ENCODE measurements at regions not wholly inside any gene's neighbourhood (a gene's known extent, or its start where the extent isn't known, plus 50 kb on each side); places are given as distances from the start of the nearest gene placed in this dataset.

GRCh38 chr4:36394352-36394903 is 113.0 kb downstream of the DTHD1 start:
- DNase-seq (ENCODE audit: low read depth): no peak

GRCh38 chr4:36399762-36400353 is 118.4 kb downstream of the DTHD1 start:
- DNase-seq (ENCODE audit: low read depth): peak; percentile 41

- DNase-seq (ENCODE audit: low read depth): no peak
Observed at GRCh38 chr4:36402008-36402758, 120.8 kb downstream of the DTHD1 start.

GRCh38 chr4:36411338-36411737 is 129.9 kb downstream of the DTHD1 start:
- no peak for DNase-seq (ENCODE audit: low read depth)

GRCh38 chr4:36414248-36414647 is 132.8 kb downstream of the DTHD1 start:
- peak; percentile 19 for DNase-seq (ENCODE audit: low read depth)

GRCh38 chr4:36417146-36417545 is 135.7 kb downstream of the DTHD1 start:
- no peak for DNase-seq (ENCODE audit: low read depth)

- DNase-seq (ENCODE audit: low read depth): no peak
Observed at GRCh38 chr4:36420111-36420679, 138.8 kb downstream of the DTHD1 start.

- no peak for DNase-seq (ENCODE audit: low read depth)
Observed at GRCh38 chr4:36422607-36423006, 141.2 kb downstream of the DTHD1 start.

GRCh38 chr4:36426741-36427140 is 145.3 kb downstream of the DTHD1 start:
- DNase-seq (ENCODE audit: low read depth): no peak

- no peak for DNase-seq (ENCODE audit: low read depth)
Observed at GRCh38 chr4:36427696-36428095, 146.3 kb downstream of the DTHD1 start.

- no peak for DNase-seq (ENCODE audit: low read depth)
Observed at GRCh38 chr4:36432586-36432985, 151.2 kb downstream of the DTHD1 start.

GRCh38 chr4:36439556-36439955 is 158.1 kb downstream of the DTHD1 start:
- DNase-seq (ENCODE audit: low read depth): no peak

- DNase-seq (ENCODE audit: low read depth): no peak
Observed at GRCh38 chr4:36445480-36445879, 164.1 kb downstream of the DTHD1 start.

- DNase-seq (ENCODE audit: low read depth): no peak
Observed at GRCh38 chr4:36446275-36446674, 164.9 kb downstream of the DTHD1 start.

GRCh38 chr4:36461344-36461743 is 179.9 kb downstream of the DTHD1 start:
- no peak for DNase-seq (ENCODE audit: low read depth)

GRCh38 chr4:36467670-36468069 is 186.3 kb downstream of the DTHD1 start:
- no peak for DNase-seq (ENCODE audit: low read depth)

- DNase-seq (ENCODE audit: low read depth): no peak
Observed at GRCh38 chr4:36471903-36472302, 190.5 kb downstream of the DTHD1 start.

- no peak for DNase-seq (ENCODE audit: low read depth)
Observed at GRCh38 chr4:36476135-36476534, 194.7 kb downstream of the DTHD1 start.

GRCh38 chr4:36477861-36478260 is 196.4 kb downstream of the DTHD1 start:
- DNase-seq (ENCODE audit: low read depth): no peak

- no peak for DNase-seq (ENCODE audit: low read depth)
Observed at GRCh38 chr4:36485885-36486284, 204.5 kb downstream of the DTHD1 start.

- DNase-seq (ENCODE audit: low read depth): no peak
Observed at GRCh38 chr4:36489798-36490197, 208.4 kb downstream of the DTHD1 start.

GRCh38 chr4:36492041-36492440 is 210.6 kb downstream of the DTHD1 start:
- DNase-seq (ENCODE audit: low read depth): no peak

GRCh38 chr4:36492590-36492989 is 211.2 kb downstream of the DTHD1 start:
- no peak for DNase-seq (ENCODE audit: low read depth)
